HepG2 (cell line): ENCODE measurements at regions not wholly inside any gene's neighbourhood (a gene's known extent, or its start where the extent isn't known, plus 50 kb on each side); places are given as distances from the start of the nearest gene placed in this dataset.

Experiments used
- FOXK1 ChIP-seq: sonication (generic); formaldehyde crosslinking; IDR thresholded peaks from 2 replicates; pipeline ENCODE4 v1.4.0; 2020; ENCODE audit warnings: low read depth, missing genetic modification reagents, borderline replicate concordance
- MYNN ChIP-seq: sonication (generic); formaldehyde crosslinking; IDR thresholded peaks from 2 replicates; pipeline ENCODE4 v1.4.0; 2020; ENCODE audit warnings: mild to moderate bottlenecking, low read depth, missing genetic modification reagents
- POLR2A ChIP-seq, 2 experiments: IDR thresholded peaks; 2 replicates each; pipeline ENCODE4 v1.6.1; 2011; ENCODE audit warnings: low read depth in 2 of 2, low read length in 2 of 2, mild to moderate bottlenecking in 1 of 2, moderate library complexity in 1 of 2; ENCODE audit not compliant: insufficient read depth in 1 of 2
- SMAD1 ChIP-seq: sonication (generic); formaldehyde crosslinking; IDR thresholded peaks from 2 replicates; pipeline ENCODE4 v1.4.0; 2020; ENCODE audit warnings: missing genetic modification reagents, low read depth, mild to moderate bottlenecking, borderline replicate concordance
- SPEN ChIP-seq: sonication (generic); formaldehyde crosslinking; IDR thresholded peaks from 2 replicates; pipeline ENCODE4 v1.5.1; 2020; ENCODE audit warnings: low read depth, mild to moderate bottlenecking, missing genetic modification reagents
- ZNF124 ChIP-seq: sonication (generic); formaldehyde crosslinking; IDR thresholded peaks from 2 replicates; pipeline ENCODE4 v1.4.0; 2020; ENCODE audit warnings: missing genetic modification reagents
- ZNF251 ChIP-seq: sonication (generic); formaldehyde crosslinking; IDR thresholded peaks from 2 replicates; pipeline ENCODE4 v1.9.0; 2021; ENCODE audit warnings: mild to moderate bottlenecking, missing genetic modification reagents
- ZNF839 ChIP-seq: sonication (generic); formaldehyde crosslinking; IDR thresholded peaks from 2 replicates; pipeline ENCODE4 v1.4.0; 2020; ENCODE audit warnings: missing genetic modification reagents, mild to moderate bottlenecking, borderline replicate concordance
- TF ChIP-seq, protein P1 (sequence below): sonication (generic); formaldehyde crosslinking; IDR thresholded peaks from 2 replicates; pipeline ENCODE4 v1.9.0; 2021; ENCODE audit warnings: missing genetic modification reagents, mild to moderate bottlenecking, borderline replicate concordance
- TF ChIP-seq, protein P2 (sequence below), 2 experiments: IDR thresholded peaks; 2 replicates each; pipeline ENCODE4 v1.6.1; 2011 to 2012; ENCODE audit warnings: low read length in 2 of 2, borderline replicate concordance in 1 of 2, low read depth in 1 of 2, mild to moderate bottlenecking in 1 of 2, moderate library complexity in 1 of 2
- TF ChIP-seq, protein P3 (sequence below): sonication (generic); formaldehyde crosslinking; IDR thresholded peaks from 2 replicates; pipeline ENCODE4 v1.4.0; 2020; ENCODE audit warnings: missing genetic modification reagents

DNA sequence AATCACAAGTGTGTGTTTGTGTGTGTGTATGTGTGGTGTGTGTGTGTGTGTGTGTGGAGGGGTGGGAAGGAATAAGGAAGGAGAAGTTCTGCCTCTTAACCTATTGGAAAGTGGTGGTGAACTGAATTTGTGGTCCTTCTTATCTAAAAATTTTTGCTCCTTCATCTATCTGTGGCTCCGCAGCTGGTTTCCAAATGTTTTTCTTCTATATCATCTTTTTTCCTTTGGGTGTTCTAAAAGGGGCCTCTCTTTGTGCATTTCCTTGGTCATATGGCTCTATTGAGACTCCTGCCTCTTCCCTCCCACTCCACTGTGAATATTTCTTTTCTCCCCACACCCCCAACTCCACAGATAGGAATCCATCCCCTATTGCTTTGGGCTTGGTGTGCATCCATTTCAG, 254.9 kb upstream of the CWC22 start:
- TF ChIP-seq FOXK1 (CRISPR knock-in tag) (no peak), POLR2A (IDR thresholded peaks at IDR 0.05; ENCODE audit: insufficient read depth in 1 of 2, low read depth in 2 of 2, low read length in 2 of 2) (no peak), ZNF124 (CRISPR knock-in tag) (no peak), SMAD1 (CRISPR knock-in tag) (no peak), ZNF251 (no peak), MYNN (no peak), ZNF839 (CRISPR knock-in tag) (no peak), SPEN (CRISPR knock-in tag) (no peak)
- TF ChIP-seq, protein P1, sequence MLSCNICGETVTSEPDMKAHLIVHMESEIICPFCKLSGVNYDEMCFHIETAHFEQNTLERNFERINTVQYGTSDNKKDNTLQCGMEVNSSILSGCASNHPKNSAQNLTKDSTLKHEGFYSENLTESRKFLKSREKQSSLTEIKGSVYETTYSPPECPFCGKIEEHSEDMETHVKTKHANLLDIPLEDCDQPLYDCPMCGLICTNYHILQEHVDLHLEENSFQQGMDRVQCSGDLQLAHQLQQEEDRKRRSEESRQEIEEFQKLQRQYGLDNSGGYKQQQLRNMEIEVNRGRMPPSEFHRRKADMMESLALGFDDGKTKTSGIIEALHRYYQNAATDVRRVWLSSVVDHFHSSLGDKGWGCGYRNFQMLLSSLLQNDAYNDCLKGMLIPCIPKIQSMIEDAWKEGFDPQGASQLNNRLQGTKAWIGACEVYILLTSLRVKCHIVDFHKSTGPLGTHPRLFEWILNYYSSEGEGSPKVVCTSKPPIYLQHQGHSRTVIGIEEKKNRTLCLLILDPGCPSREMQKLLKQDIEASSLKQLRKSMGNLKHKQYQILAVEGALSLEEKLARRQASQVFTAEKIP (CRISPR knock-in tag), result no peak
- TF ChIP-seq, protein P2, sequence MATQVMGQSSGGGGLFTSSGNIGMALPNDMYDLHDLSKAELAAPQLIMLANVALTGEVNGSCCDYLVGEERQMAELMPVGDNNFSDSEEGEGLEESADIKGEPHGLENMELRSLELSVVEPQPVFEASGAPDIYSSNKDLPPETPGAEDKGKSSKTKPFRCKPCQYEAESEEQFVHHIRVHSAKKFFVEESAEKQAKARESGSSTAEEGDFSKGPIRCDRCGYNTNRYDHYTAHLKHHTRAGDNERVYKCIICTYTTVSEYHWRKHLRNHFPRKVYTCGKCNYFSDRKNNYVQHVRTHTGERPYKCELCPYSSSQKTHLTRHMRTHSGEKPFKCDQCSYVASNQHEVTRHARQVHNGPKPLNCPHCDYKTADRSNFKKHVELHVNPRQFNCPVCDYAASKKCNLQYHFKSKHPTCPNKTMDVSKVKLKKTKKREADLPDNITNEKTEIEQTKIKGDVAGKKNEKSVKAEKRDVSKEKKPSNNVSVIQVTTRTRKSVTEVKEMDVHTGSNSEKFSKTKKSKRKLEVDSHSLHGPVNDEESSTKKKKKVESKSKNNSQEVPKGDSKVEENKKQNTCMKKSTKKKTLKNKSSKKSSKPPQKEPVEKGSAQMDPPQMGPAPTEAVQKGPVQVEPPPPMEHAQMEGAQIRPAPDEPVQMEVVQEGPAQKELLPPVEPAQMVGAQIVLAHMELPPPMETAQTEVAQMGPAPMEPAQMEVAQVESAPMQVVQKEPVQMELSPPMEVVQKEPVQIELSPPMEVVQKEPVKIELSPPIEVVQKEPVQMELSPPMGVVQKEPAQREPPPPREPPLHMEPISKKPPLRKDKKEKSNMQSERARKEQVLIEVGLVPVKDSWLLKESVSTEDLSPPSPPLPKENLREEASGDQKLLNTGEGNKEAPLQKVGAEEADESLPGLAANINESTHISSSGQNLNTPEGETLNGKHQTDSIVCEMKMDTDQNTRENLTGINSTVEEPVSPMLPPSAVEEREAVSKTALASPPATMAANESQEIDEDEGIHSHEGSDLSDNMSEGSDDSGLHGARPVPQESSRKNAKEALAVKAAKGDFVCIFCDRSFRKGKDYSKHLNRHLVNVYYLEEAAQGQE (IDR thresholded peaks at IDR 0.05; ENCODE audit: borderline replicate concordance in 1 of 2, low read depth in 1 of 2, low read length in 2 of 2), result no peak
- TF ChIP-seq, protein P3, sequence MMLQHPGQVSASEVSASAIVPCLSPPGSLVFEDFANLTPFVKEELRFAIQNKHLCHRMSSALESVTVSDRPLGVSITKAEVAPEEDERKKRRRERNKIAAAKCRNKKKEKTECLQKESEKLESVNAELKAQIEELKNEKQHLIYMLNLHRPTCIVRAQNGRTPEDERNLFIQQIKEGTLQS (CRISPR knock-in tag), result no peak
